Suprapubic skin (tissue), 4 donors: ENCODE measurements at regions not wholly inside any gene's neighbourhood (a gene's known extent, or its start where the extent isn't known, plus 50 kb on each side); places are given as distances from the start of the nearest gene placed in this dataset.

Experiments
- POLR2A ChIP-seq, 2 donors: fragments of 450-650 bp; IDR thresholded peaks; one replicate each; pipeline ENCODE4 v1.6.1; 2017; ENCODE audit warnings: antibody characterized with exemption in 2 of 2, mild to moderate bottlenecking in 2 of 2, moderate library complexity in 2 of 2
- POLR2AphosphoS5 ChIP-seq, 3 donors: sonication (generic); formaldehyde crosslinking; IDR thresholded peaks; one replicate each; pipeline ENCODE4 v1.6.1; 2017; ENCODE audit warnings: antibody characterized with exemption in 3 of 3
- TF ChIP-seq, protein P1 (sequence below), 2 donors: fragments of 200-600 bp in 1 of 2; fragments of 450-650 bp in 1 of 2; sonication (generic) in 1 of 2; IDR thresholded peaks; one replicate each; pipeline ENCODE4 v1.5.1; 2016 to 2019; ENCODE audit warnings: antibody characterized with exemption in 2 of 2, mild to moderate bottlenecking in 1 of 2, moderate library complexity in 1 of 2

DNA sequence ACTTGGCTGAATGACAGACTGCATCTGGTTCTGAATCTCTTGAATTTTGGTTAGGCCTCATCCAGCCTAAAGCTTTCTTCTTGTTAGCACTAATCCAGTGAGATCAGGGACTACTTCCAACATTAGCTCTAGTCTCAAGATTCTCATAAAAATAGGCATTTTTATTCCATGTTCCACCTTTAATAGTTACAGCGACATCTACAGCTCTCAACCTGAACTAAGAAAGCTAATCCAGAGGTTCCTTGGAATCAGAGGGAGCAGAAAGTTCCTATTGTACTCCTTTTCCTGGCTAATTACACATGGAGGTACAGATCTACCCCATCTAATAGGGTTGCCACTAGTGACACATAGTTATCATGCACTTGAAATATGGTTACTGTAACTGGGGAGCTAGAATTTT lies 391.9 kb downstream of the RMST start:
- TF ChIP-seq POLR2A (IDR thresholded peaks at IDR 0.05) (no peak), POLR2AphosphoS5 (IDR thresholded peaks at IDR 0.05) (no peak)
- TF ChIP-seq, protein P1, sequence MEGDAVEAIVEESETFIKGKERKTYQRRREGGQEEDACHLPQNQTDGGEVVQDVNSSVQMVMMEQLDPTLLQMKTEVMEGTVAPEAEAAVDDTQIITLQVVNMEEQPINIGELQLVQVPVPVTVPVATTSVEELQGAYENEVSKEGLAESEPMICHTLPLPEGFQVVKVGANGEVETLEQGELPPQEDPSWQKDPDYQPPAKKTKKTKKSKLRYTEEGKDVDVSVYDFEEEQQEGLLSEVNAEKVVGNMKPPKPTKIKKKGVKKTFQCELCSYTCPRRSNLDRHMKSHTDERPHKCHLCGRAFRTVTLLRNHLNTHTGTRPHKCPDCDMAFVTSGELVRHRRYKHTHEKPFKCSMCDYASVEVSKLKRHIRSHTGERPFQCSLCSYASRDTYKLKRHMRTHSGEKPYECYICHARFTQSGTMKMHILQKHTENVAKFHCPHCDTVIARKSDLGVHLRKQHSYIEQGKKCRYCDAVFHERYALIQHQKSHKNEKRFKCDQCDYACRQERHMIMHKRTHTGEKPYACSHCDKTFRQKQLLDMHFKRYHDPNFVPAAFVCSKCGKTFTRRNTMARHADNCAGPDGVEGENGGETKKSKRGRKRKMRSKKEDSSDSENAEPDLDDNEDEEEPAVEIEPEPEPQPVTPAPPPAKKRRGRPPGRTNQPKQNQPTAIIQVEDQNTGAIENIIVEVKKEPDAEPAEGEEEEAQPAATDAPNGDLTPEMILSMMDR (IDR thresholded peaks at IDR 0.05) = no peak
